ENCODE measurements at regions not wholly inside any gene's neighbourhood (a gene's known extent, or its start where the extent isn't known, plus 50 kb on each side); places are given as distances from the start of the nearest gene placed in this dataset.
A peak's percentile ranks its signal among the peaks of the same experiment; 100 is the strongest.

DNA sequence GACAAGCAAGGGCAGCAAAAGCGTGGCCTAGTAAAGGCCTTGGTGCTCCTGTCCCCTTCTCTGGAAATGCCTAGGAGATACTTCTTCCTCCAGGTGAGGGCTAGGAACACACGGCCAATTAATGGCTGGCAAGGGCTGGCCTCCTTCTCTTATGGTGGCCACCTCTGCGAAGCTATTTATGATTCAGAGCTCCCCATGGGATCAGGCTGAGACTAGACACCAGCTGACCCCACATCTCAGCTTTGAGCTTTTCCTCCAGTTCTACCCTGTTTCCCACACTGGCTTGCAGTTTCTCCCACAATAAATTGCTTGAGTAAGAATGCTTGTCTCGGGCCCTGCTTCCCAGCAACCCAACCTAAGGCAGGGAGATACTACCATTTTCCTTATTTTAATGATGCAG lies 53.7 kb downstream of the CAMK2N1 start:
- no peak for DNase-seq

DNA sequence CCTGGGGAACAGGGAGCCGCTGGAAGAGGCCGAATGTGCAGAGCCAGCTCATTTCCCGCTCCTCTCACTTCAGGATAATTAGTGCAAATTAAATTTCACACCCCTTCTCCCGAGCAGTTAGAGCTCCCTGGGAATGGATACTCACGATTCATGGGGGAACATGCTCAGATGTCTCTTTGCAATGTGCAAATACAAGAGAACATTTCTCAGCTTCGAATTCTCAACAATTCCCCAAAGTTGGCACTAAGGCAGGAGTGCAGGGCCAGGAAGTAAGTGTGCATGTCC lies 54.9 kb downstream of the CAMK2N1 start:
- no peak for DNase-seq

DNA sequence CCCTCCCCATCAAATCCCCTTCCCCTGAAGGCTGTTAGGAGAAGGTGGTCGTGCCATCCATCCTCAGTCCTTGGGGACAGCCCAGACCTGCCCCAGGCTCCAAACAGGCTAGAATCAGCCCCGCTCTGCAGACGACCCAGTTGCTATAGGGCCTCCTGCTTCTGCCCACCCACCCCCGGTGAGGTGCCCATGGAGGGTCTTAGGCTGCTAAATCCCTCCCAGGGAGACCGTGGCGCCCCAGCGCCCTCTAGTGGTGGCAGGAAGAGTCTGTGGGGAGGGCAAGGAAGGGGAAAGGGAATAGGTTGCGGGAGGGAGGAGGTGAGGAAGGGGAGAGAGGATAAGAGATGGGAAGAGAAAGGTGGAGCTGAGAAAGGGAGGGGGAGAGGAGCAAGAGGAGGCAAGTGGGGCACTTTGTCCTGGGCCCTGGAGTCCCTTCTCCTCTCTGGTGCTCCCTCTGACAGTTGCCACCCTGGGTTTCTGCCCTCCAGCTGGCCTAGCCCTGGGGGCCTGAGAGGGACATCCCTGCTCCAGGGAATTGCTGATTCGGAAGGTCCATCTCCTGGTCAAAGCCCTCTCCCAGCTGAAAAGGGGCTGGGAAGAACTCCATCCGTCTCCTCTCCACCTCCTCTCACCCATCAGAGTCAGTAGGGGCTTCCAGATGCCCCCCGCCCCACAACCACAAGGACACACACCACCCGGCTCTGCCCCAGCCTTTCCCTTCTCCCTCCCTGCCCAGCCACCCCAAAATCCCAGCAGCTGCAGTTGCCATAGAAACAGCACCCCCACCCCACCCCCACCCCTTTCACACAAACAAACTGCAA lies 55.4 kb downstream of the CAMK2N1 start:
- DNase-seq, result peak; percentile 30

DNA sequence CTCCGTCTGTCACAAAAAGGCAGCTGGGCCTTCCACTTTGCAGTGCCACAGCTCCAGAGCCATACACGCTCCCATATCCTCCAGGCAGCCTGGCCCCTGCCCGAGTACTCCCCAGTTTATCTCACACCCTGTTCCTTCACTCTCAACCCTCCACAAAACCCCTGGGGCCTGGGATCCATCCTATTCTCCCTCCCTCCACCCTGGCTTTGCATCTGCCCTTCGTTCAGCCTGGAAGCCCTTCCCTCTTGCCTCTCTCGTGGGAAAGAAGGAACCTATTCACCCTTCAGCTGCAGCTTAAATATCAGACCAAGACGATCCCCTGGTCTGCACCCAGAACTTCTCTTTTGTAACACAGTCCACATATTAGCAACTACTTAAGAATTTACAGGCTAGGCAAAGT lies 56.7 kb downstream of the CAMK2N1 start:
- no peak for DNase-seq

DNA sequence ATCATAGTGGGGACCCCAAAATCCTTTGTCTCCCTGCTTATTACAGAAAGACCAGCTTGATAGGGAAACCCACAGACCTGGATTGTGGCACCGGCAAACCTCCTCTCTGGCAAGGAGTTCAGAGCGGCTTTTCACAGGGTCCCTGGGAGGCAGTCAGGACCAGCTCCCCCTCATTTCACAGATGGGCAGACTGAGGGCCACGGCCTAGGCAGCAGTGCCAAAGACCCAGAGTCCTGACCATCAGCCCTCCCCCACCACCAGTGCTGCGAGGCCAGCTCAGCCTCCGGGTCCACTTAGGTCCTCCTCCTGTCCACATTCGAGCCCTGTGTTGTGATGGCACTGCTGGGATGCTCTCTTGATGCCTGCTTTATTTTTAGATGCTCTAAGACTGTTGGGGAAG lies 57.2 kb downstream of the CAMK2N1 start:
- DNase-seq, result no peak

DNA sequence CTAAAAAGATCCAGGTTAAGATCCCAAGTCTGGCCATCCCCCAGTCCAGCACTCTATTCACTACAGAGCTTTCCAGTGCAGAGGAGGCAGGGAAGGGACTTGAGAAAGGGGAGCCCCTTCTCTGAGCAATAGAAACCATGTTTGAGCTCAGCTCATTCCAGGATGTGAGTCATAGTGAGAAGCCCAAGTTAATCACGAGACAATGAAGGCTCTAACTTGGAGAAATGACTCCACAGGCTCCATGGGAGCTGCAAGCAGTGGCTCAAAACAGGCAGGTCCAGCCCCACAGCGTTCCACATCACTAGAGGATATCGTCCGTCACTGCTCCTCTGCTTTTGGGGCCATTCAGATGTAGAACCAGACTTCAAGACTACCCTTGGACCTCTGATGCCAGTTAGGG lies 59.1 kb downstream of the CAMK2N1 start:
- DNase-seq, result peak; percentile 93

DNA sequence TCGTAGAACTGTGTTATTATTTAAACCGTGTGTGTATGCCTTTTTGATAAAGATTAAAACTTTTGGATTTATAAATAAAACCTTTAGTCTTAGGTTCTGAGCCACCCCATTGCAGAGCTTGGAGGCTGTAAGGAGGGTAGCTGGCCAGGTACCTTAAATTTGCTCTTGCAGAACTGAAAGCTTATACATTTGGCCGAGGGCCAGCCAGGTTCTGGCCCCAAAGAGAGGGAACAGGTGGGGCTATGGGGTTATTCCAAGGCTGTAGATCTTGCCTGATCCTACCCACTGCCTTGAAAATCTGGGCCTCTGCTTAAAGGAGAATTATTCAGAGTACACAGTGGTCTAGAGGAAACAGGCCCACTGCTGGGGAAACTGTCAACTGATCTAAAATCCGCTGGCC lies 59.6 kb downstream of the CAMK2N1 start:
- DNase-seq, result no peak

DNA sequence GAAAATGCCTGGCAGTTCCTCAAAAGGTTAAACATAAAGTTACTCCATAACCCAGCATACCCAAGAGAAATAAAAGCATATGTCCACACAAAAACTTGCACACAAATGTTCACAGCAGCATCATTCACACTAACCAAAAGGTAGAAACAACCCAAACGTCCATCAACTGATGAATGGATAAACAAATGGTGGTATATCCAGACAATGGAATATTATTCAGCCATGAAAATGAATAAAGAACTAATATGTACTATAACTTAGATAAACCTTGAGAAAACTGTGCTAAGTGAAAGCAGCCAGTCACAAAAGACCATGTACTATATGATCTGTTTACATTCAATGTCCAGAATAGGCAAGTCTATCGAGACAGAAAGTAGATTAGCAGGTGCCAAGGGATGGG lies 60.4 kb downstream of the CAMK2N1 start:
- DNase-seq, result no peak

DNA sequence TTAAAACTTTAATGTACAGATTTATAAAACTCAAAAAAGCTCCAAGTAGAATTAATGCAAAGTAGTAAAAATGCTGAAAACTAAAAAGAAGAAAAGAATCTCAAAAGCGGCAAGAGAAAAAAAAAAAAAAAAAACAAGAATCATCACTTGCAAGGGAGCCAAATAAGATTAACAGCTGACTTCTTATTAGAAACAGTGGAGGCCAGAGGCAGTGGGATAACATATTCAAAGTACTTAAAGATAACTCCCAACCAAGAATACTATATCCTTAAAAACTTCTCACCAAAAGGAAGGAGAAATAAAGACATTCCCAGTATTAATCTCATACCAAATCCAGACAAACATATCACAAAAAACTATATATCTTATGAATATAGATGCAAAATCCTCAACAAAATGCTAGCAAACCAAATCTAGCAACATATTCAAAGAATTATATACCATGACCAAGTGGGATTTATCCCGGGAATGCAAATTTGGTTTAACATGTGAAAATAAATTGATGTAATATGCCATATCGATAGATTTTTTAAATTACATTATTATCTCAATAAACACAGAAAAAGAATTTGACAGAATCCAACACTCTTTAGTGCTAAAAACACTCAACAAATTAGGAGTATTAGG lies 62.7 kb downstream of the CAMK2N1 start:
- no peak for DNase-seq

DNA sequence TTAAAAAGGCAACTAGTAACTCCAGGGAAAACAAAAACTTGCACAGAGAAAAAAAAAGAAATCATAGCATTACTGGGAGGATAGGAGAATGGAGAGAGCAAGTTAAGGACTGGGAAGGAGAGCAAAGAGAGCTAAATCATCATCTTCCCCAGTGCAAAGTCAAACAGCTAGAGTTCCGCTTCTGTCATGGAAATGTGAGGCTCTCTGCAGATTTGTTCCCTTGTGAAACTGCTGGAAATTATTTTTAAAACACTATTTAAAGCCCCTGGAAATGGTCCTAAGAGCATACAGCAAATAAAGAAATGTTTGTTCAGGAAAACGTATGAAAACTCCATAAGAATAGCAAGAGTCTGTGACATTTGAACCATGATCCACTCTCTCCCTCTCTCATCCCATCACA lies 64.6 kb downstream of the CAMK2N1 start:
- no peak for DNase-seq

DNA sequence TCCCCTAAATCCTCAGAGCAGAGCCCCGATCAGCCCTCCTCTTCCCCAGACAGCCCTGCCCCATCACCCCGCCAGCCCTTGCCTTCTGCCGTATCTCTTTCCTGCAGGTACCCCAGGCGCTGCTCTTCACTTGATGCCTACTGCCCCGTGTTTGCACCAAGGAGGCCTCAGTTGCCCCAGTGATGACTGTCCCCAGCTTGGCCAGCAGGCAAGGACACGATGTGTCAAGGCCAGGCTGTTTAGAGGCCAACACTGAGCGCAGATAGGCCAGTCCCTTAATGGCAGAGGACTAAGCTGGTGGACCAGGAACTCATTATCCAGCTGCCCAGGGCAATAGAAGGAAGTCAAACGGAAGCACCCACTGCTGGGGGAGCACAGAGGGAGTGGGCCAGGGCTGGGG lies 68.4 kb downstream of the CAMK2N1 start:
- no peak for DNase-seq

DNA sequence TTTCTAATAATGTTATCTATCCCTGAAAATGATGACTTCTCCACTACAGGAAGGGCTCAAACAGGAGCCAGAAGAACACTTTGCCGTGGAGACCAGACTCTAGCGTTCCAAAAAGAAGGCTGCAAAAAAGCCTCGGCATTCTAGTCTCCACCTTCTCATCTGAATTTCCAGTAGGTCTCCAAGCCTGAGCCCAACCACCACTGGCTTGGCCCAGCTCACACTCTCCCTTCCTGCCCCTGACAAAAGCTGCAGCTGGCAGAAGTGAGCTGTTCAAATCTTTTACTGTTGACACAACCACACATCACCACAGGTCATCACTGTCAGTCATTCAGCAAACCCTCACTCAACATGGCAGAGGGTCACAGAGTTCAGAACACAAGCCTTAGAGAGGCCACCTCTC lies 69.3 kb downstream of the CAMK2N1 start:
- no peak for DNase-seq

DNA sequence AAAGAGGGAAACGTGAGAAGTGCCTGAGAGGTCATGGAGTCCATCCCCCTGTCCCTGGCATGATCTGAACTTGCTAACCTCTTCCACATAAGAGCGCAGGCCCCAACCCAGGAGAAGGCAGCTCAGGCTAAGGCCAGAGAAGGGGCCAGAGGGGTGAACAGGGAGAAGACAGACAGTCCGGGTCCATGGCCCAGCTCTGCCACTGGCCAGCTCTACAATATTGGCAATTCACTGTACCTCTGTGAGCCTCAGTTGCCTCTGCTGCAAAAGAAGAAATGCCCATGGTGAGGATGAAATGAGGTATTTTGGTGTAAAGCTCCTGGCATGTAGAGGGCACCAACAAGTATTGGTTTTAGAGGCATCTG lies 72.3 kb downstream of the CAMK2N1 start:
- no peak for DNase-seq

DNA sequence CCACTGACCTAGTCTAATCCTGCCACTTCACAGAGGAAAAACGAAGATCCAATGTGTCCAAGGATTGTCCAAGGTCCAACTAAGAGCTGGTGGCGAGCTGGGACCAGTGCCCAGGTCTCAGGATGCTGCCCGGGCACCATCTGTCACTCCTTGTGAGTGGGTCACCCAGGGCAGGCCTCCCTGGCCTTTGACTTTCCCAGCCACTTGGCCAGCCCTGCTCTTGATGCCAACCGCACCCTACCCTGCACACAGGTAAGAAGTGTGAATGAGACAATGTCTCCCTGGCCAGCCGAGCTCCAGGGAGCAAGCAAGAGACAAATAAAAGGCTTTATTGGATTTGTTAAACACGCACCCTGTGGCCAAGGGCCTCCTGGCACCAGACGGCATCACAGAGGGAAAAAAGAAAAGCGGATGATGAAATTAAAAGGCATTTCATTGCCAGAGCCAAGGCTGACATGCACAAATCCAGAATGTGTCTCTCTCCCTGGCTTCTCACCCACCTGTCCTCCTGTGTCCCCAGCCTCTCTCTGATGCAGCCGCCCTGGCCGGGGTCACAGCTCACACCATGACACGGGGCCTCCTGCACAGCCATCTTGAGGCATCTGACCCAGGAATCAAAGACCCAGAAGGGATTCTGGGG lies 72.8 kb downstream of the CAMK2N1 start:
- no peak for DNase-seq

DNA sequence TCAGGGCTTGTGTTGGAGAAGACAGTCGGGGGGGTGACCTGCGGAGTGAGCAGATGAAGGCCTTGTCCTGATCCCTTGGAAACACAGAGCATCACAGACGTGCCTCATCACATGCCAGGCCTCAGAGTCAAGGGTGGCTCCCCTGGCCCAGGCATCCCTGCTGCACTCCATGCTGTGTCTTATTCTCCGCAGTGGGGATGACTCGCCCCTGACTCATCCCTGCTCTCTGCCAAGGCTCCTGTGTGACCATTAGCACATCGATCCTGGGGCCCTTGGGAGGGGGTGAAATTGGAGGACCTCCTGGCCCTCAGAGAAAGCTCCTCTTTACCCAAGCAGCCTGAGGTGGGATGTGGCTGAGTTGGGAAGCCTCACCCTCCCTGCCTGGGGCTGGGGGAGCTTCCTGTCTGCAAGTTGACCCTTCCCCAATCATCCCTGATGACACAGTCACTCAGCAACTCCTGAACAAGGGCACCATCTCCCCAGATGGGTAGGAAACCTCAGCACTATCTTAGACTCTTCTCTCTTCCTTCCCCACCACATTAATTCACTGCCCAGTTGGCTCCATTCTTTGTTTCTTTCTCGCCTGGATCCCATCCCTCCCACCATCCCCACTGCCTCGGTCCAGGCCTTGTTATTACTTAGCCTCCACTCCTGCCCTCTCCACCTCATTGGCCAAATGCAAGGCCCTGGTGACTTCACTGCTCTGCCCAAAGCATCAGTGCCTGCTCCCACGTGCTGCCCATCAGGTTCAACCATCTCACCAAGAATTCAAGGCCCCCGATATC lies 74.6 kb downstream of the CAMK2N1 start:
- peak; percentile 97 for DNase-seq

DNA sequence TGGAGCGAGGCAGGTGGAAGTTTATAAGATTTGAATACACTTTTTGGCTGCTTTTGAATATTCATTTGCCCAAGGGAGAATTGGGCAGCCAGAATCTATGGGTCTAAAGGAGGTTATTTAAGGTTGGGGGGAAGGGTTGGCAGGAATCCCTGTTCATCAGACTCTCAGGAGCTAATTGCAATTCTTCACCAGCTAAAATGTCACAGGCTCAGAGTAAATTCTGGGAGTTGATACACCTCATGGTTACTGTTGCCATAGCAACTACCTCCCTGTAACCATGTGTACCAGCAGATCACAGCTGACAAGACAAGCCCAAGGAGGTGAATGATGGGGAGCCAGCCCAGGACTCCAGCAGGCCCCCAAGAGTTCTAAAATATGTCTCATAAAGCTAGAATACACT lies 75.5 kb downstream of the CAMK2N1 start:
- peak; percentile 36 for DNase-seq

DNA sequence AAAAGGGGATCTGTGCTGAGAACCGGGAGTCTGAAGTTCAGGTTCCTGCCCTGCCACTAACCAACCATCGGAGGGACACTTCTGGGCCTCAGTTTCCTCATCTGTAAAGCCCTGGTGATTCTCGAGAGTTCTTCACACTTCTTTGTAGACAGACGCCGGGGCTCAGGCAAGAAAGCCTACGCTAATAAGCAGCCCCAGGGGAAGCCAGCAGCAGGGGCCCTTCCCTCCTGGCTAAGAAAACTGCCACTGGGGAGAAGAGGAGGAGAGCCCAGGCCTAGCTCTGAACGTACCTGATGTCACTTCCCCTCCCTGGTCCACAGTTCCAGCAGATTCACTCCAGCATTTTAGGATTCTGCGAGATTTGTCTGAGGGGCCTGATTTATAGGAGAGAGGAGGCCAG lies 76.0 kb downstream of the CAMK2N1 start:
- no peak for DNase-seq

DNA sequence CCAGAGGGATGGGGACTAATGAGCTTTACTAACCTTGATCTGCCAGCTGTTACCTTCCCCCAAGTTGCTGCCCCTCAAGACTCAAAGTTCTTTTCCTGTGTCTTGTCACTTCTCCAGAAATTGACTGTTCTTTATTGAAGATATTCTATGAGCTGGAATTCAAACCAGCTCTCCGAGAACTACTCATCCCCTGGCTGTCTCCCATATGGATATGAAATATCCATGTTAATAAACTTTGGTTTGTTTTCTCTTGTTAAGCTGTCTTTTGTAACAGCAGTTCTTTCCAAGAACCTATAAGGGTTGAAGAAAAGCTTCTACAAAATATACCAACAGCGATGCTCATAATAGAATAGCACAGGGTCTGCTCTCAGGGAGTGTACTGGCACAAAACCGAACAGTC lies 77.0 kb downstream of the CAMK2N1 start:
- no peak for DNase-seq

DNA sequence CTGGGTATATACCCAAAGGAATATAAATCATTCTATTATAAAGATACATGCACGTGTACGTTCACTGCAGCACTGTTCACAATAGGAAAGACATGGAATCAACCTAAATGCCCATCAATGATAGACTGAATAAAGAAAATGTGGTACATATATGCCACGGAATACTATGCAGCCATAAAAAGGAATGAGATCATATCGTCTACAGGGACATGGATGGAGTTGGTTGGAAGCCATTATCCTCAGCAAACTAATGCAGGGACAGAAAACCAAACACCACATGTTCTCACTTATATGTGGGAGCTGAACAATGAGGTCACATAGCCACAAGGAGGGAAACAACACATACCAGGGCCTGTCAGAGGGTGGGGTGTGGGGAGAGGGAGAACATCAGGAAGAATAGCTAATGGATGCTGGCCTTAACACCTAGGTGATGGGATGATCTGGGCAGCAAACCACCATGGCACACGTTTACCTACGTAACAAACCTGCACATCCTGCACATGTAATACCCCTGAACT lies 77.8 kb downstream of the CAMK2N1 start:
- peak; percentile 59 for DNase-seq

DNA sequence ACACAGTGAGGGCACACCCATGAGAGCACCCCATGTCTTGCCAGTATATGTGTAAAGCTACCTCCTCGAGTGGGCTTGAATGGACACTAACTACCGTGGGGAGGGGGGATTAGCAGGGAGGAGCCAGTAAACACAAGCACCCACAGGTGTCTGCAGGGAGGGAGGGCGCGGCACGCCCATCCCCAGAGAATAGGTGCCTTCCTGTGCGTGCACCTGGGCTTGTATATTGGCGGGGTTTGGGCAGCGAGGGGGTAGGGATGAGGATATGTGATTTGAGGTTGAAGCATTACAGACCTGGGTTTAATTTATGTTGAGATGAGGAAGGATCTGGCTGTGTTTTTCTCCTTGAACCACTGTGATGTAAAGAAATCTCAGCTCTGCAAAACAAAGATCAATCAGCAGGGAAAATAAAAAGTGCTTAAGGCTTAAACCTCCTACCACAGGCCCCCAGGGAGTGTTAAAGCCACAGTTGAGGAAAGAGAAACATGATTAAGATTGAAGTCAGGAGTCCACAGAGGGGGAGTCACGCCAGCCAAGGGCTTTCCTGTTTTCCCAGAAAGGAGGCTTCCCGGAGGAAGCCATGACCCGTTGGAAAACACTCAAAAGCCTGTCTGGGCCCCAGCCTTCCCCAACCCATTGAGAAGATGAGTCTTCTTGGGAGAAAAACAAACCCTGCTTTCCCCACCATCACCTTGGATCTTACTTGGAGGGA lies 80.0 kb downstream of the CAMK2N1 start:
- DNase-seq, result peak; percentile 97

DNA sequence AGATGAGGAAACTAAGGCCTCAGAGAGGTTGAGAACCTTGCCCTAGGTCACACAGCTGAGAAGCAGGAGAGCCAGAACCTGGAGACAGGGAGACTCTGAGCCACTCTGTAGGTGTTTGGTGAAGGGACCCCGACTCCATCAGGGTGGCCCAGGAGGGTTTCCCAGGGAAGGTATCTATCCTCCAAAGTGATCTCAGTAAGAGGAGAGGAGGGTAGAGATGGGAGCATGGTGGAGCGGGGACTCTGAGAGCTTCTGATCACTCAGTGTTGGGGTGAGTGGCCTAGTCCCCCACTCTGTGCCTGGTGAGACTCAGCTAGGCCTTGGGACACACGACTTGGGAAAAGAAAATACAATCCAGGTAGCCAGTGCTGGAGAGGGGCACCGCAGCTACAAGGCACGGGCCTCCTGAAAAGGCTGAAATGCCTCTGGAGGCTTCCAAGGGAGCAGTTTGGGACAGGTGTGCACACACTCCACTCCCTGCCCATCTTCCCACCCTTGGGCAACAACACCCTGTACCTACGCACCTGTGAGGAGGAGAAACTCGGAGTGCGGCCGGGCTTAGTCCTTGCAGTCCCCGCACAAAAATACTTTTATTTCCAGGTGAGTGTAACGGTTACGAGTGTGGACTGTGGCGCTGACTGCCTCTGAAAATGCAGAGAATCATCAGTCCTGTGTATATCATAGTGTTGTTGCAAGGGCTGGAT lies 80.8 kb downstream of the CAMK2N1 start:
- DNase-seq, result no peak
